Non-pigmented ciliary epithelial cell (primary cell): ENCODE measurements at regions not wholly inside any gene's neighbourhood (a gene's known extent, or its start where the extent isn't known, plus 50 kb on each side); places are given as distances from the start of the nearest gene placed in this dataset.
"Not testable (repeated sequence)": the region's sequence is repeated elsewhere in the genome, so short reads cannot be mapped to it uniquely, and the experiment has no call there.

Source experiments
- DNase-seq: peaks from one replicate; pipeline ENCODE4 v3.0.0-alpha.2; 2010; ENCODE audit warnings: low read depth

- DNase-seq, result no peak
These were observed 854.3 kb downstream of the CDH8 start for GRCh38 chr16:61181982-61182381.

GRCh38 chr16:61179561-61179960 is 856.7 kb downstream of the CDH8 start:
- no peak for DNase-seq

GRCh38 chr16:61165797-61166196 is 870.4 kb downstream of the CDH8 start:
- no peak for DNase-seq

- no peak for DNase-seq
These were observed 885.9 kb downstream of the CDH8 start for GRCh38 chr16:61150351-61150750.

GRCh38 chr16:61149709-61150108 is 886.5 kb downstream of the CDH8 start:
- no peak for DNase-seq

- no peak for DNase-seq
These were observed 887.3 kb downstream of the CDH8 start for GRCh38 chr16:61148930-61149329.

- no peak for DNase-seq
These were observed 889.8 kb downstream of the CDH8 start for GRCh38 chr16:61146429-61146828.

GRCh38 chr16:61131447-61131846 is 904.8 kb downstream of the CDH8 start:
- no peak for DNase-seq

GRCh38 chr16:61128545-61129323 is 907.5 kb downstream of the CDH8 start:
- DNase-seq, result no peak

GRCh38 chr16:61105544-61105943 is 930.7 kb downstream of the CDH8 start:
- DNase-seq, result no peak

GRCh38 chr16:61098505-61098904 is 937.7 kb downstream of the CDH8 start:
- no peak for DNase-seq

GRCh38 chr16:61091300-61091699 is 944.9 kb downstream of the CDH8 start:
- not testable (repeated sequence) for DNase-seq

- DNase-seq, result no peak
These were observed 952.5 kb downstream of the CDH8 start for GRCh38 chr16:61083711-61084110.

GRCh38 chr16:61074324-61074723 is 961.9 kb downstream of the CDH8 start:
- no peak for DNase-seq

- no peak for DNase-seq
These were observed 978.6 kb downstream of the CDH8 start for GRCh38 chr16:61057635-61058034.

GRCh38 chr16:61050547-61050946 is 985.7 kb downstream of the CDH8 start:
- DNase-seq, result no peak

GRCh38 chr16:61045931-61046330 is 990.3 kb downstream of the CDH8 start:
- no peak for DNase-seq

GRCh38 chr16:61042737-61043136 is 993.5 kb downstream of the CDH8 start:
- no peak for DNase-seq

GRCh38 chr16:61030616-61031015 is 1005.6 kb downstream of the CDH8 start:
- DNase-seq, result no peak

GRCh38 chr16:61024180-61024900 is 1011.9 kb downstream of the CDH8 start:
- DNase-seq, result no peak

- no peak for DNase-seq
These were observed 1021.4 kb downstream of the CDH8 start for GRCh38 chr16:61014869-61015268.

GRCh38 chr16:61007694-61008093 is 1028.5 kb downstream of the CDH8 start:
- no peak for DNase-seq

- no peak for DNase-seq
These were observed 1030.3 kb downstream of the CDH8 start for GRCh38 chr16:61005952-61006351.
